ENCODE measurements at regions not wholly inside any gene's neighbourhood (a gene's known extent, or its start where the extent isn't known, plus 50 kb on each side); places are given as distances from the start of the nearest gene placed in this dataset.

GRCh38 chr6:25192590-25193459 lies 86.3 kb upstream of the CARMIL1 start:
- ChIA-PET POLR2A (no interaction called here), CTCF (interaction anchor here (1.2 kb wide), 1 partner anchor 30 kb away, joined by 4 read pairs; no protein-coding TSS in a partner anchor)
- no peak overlapping the region for H3K27ac Mint-ChIP-seq
- no peaks in the 10 kb centered on the region for H3K9me3 Mint-ChIP-seq
- no peak overlapping the region for H3K4me3 Mint-ChIP-seq
- no peaks in the 10 kb centered on the region for H3K36me3 Mint-ChIP-seq
- ATAC-seq (peak; percentile 69), DNase-seq (ENCODE audit: low spot score) (no peak)
- no peaks in the 10 kb centered on the region for H3K4me1 Mint-ChIP-seq
- TF ChIP-seq RORB (CRISPR knock-in tag; IDR thresholded peaks at IDR 0.05) (no peak), JUN (CRISPR knock-in tag; IDR thresholded peaks at IDR 0.05) (no peak), ATF2 (CRISPR knock-in tag; IDR thresholded peaks at IDR 0.05; ENCODE audit: borderline replicate concordance, low read depth) (no peak), ZNF232 (CRISPR knock-in tag; IDR thresholded peaks at IDR 0.05) (no peak), ZNF532 (CRISPR knock-in tag; IDR thresholded peaks at IDR 0.05; ENCODE audit: borderline replicate concordance) (no peak), ESRRA (CRISPR knock-in tag; IDR thresholded peaks at IDR 0.05; ENCODE audit: borderline replicate concordance) (no peak), NFATC4 (CRISPR knock-in tag; IDR thresholded peaks at IDR 0.05) (no peak), KAT7 (CRISPR knock-in tag; IDR thresholded peaks at IDR 0.05; ENCODE audit: borderline replicate concordance) (no peak), ZNF317 (CRISPR knock-in tag; IDR thresholded peaks at IDR 0.05; ENCODE audit: borderline replicate concordance, low read depth) (no peak), EMX1 (CRISPR knock-in tag; IDR thresholded peaks at IDR 0.05) (no peak), ZNF281 (CRISPR knock-in tag; IDR thresholded peaks at IDR 0.05) (no peak), FOXP1 (CRISPR knock-in tag; IDR thresholded peaks at IDR 0.05; ENCODE audit: borderline replicate concordance) (no peak), FOXP4 (CRISPR knock-in tag; IDR thresholded peaks at IDR 0.05) (no peak), CDX4 (CRISPR knock-in tag; IDR thresholded peaks at IDR 0.05; ENCODE audit: borderline replicate concordance) (no peak), ZNF416 (CRISPR knock-in tag; IDR thresholded peaks at IDR 0.05) (no peak), IRF2 (CRISPR knock-in tag; IDR thresholded peaks at IDR 0.05; ENCODE audit: borderline replicate concordance, low read depth) (no peak)
- H3K27me3 Mint-ChIP-seq (ENCODE audit: low read depth) = no peaks in the 10 kb centered on the region

Measured in WTC11 (cell line).